HG03457 (cell line): ENCODE measurements at regions not wholly inside any gene's neighbourhood (a gene's known extent, or its start where the extent isn't known, plus 50 kb on each side); places are given as distances from the start of the nearest gene placed in this dataset.
"Not testable (repeated sequence)": the region's sequence is repeated elsewhere in the genome, so short reads cannot be mapped to it uniquely, and the experiment has no call there.

ENCODE experiments used
- ATAC-seq: cut with Tn5 transposase; IDR thresholded peaks from one replicate; pipeline ENCODE4 v1.9.1; 2021; ENCODE audit warnings: moderate number of reproducible peaks; ENCODE audit not compliant: unreplicated experiment

GRCh38 chr10:52966904-52967303, 194.3 kb upstream of the MBL2 start:
- ATAC-seq = no peak

- peak; percentile 99 for ATAC-seq
These were observed 193.4 kb upstream of the MBL2 start for GRCh38 chr10:52965938-52966401.

GRCh38 chr10:52965509-52965908, 192.9 kb upstream of the MBL2 start:
- no peak for ATAC-seq

- no peak for ATAC-seq
These were observed 188.7 kb upstream of the MBL2 start for GRCh38 chr10:52961323-52961722.

GRCh38 chr10:52959810-52960209, 187.2 kb upstream of the MBL2 start:
- no peak for ATAC-seq

- ATAC-seq = no peak
These were observed 184.3 kb upstream of the MBL2 start for GRCh38 chr10:52956861-52957260.

GRCh38 chr10:52956461-52956860, 183.9 kb upstream of the MBL2 start:
- no peak for ATAC-seq

- no peak for ATAC-seq
These were observed 182.8 kb upstream of the MBL2 start for GRCh38 chr10:52955337-52955736.

GRCh38 chr10:52954407-52954806, 181.8 kb upstream of the MBL2 start:
- ATAC-seq = no peak

GRCh38 chr10:52952391-52953055, 179.9 kb upstream of the MBL2 start:
- no peak for ATAC-seq

- ATAC-seq = peak; percentile 86
These were observed 179.2 kb upstream of the MBL2 start for GRCh38 chr10:52951824-52952223.

GRCh38 chr10:52950578-52950977, 178.0 kb upstream of the MBL2 start:
- ATAC-seq = no peak

- ATAC-seq = no peak
These were observed 177.3 kb upstream of the MBL2 start for GRCh38 chr10:52949899-52950298.

- ATAC-seq = no peak
These were observed 173.9 kb upstream of the MBL2 start for GRCh38 chr10:52946486-52946885.

- ATAC-seq = not testable (repeated sequence)
These were observed 172.9 kb upstream of the MBL2 start for GRCh38 chr10:52945521-52945920.

- ATAC-seq = no peak
These were observed 168.3 kb upstream of the MBL2 start for GRCh38 chr10:52940921-52941320.

- ATAC-seq = no peak
These were observed 167.3 kb upstream of the MBL2 start for GRCh38 chr10:52939894-52940293.

- no peak for ATAC-seq
These were observed 161.2 kb upstream of the MBL2 start for GRCh38 chr10:52933748-52934147.

GRCh38 chr10:52927678-52928077, 155.1 kb upstream of the MBL2 start:
- ATAC-seq = no peak

- no peak for ATAC-seq
These were observed 150.9 kb upstream of the MBL2 start for GRCh38 chr10:52923520-52923919.

GRCh38 chr10:52918714-52919305, 146.2 kb upstream of the MBL2 start:
- no peak for ATAC-seq

- ATAC-seq = no peak
These were observed 142.8 kb upstream of the MBL2 start for GRCh38 chr10:52915391-52915790.

GRCh38 chr10:52911163-52911562, 138.6 kb upstream of the MBL2 start:
- ATAC-seq = no peak
